Renal cortex interstitium (tissue), 11 donors: ENCODE measurements at regions not wholly inside any gene's neighbourhood (a gene's known extent, or its start where the extent isn't known, plus 50 kb on each side); places are given as distances from the start of the nearest gene placed in this dataset.

Experiments
- DNase-seq, 11 donors: peaks; one replicate each; pipeline ENCODE4 v3.0.0-alpha.2; 2013; ENCODE audit warnings: low read depth in 9 of 11, low spot score in 4 of 11; ENCODE audit errors: extremely low read depth in 1 of 11

- no peak for DNase-seq
These were observed 252.3 kb upstream of the PRR20A start for GRCh38 chr13:56888455-56888854.

- no peak for DNase-seq
These were observed 246.9 kb upstream of the PRR20A start for GRCh38 chr13:56893843-56894242.

- no peak for DNase-seq
These were observed 240.0 kb upstream of the PRR20A start for GRCh38 chr13:56900549-56901279.

GRCh38 chr13:56902276-56902675 lies 238.4 kb upstream of the PRR20A start:
- no peak for DNase-seq

- DNase-seq, result no peak
These were observed 236.9 kb upstream of the PRR20A start for GRCh38 chr13:56903710-56904282.

GRCh38 chr13:56906909-56907308 lies 233.8 kb upstream of the PRR20A start:
- no peak for DNase-seq

GRCh38 chr13:56907766-56908165 lies 233.0 kb upstream of the PRR20A start:
- no peak for DNase-seq

GRCh38 chr13:56909896-56910600 lies 230.7 kb upstream of the PRR20A start:
- DNase-seq, result no peak

GRCh38 chr13:56917966-56918365 lies 222.8 kb upstream of the PRR20A start:
- DNase-seq, result no peak

- no peak for DNase-seq
These were observed 217.0 kb upstream of the PRR20A start for GRCh38 chr13:56923626-56924140.

GRCh38 chr13:56924401-56924800 lies 216.3 kb upstream of the PRR20A start:
- DNase-seq, result no peak

GRCh38 chr13:56932104-56932503 lies 208.6 kb upstream of the PRR20A start:
- no peak for DNase-seq

- no peak for DNase-seq
These were observed 186.8 kb upstream of the PRR20A start for GRCh38 chr13:56953965-56954364.

GRCh38 chr13:56975647-56976046 lies 165.1 kb upstream of the PRR20A start:
- no peak for DNase-seq

GRCh38 chr13:56980856-56981255 lies 159.9 kb upstream of the PRR20A start:
- no peak for DNase-seq

- no peak for DNase-seq
These were observed 154.6 kb upstream of the PRR20A start for GRCh38 chr13:56986121-56986520.

- DNase-seq, result no peak
These were observed 152.2 kb upstream of the PRR20A start for GRCh38 chr13:56988543-56988942.

GRCh38 chr13:57003682-57004081 lies 137.0 kb upstream of the PRR20A start:
- DNase-seq, result no peak

GRCh38 chr13:57017357-57017756 lies 123.4 kb upstream of the PRR20A start:
- DNase-seq, result no peak

GRCh38 chr13:57018915-57019314 lies 121.8 kb upstream of the PRR20A start:
- no peak for DNase-seq
